K562 (cell line): ENCODE measurements at regions not wholly inside any gene's neighbourhood (a gene's known extent, or its start where the extent isn't known, plus 50 kb on each side); places are given as distances from the start of the nearest gene placed in this dataset.

Experiments
- CCAR2 ChIP-seq: fragments of 200-400 bp; formaldehyde crosslinking; IDR thresholded peaks from 2 replicates; pipeline ENCODE4 v1.6.1; 2017; ENCODE audit warnings: mild to moderate bottlenecking, low read depth, low read length
- CTCF ChIP-seq, 3 experiments: IDR thresholded peaks in 2 of 3; conservative IDR thresholded peaks in 1 of 3; 2 replicates each; pipeline ENCODE4 v1.5.1; 2011 to 2012; ENCODE audit warnings: low read length in 3 of 3, mild to moderate bottlenecking in 3 of 3, control low read depth in 2 of 3, improper control_type of control experiment in 1 of 3, inconsistent platforms in 1 of 3, low read depth in 1 of 3, mixed read lengths in 1 of 3, moderate library complexity in 1 of 3; ENCODE audit not compliant: insufficient read depth in 2 of 3
- ESRRA ChIP-seq: fragments of 450-650 bp; IDR thresholded peaks from 2 replicates; pipeline ENCODE4 v1.6.1; 2014; ENCODE audit warnings: low read depth, mild to moderate bottlenecking, moderate library complexity, borderline replicate concordance
- FOXM1 ChIP-seq, 2 experiments: fragments of 450-650 bp in 1 of 2; sonication (generic) in 1 of 2; formaldehyde crosslinking in 1 of 2; IDR thresholded peaks; 2 replicates each; pipeline versions ENCODE4 v1.6.1 to v1.9.0; 2017 to 2022; ENCODE audit warnings: low read depth in 2 of 2, mild to moderate bottlenecking in 2 of 2, missing genetic modification reagents in 1 of 2, moderate library complexity in 1 of 2
- GTF2A2 ChIP-seq: IDR thresholded peaks from 2 replicates; pipeline ENCODE4 v1.6.1; 2016; ENCODE audit warnings: mild to moderate bottlenecking, missing genetic modification characterization, missing compliant biosample characterization
- HDAC2 ChIP-seq: fragments of 450-650 bp; IDR thresholded peaks from 2 replicates; pipeline ENCODE4 v1.6.1; 2016; ENCODE audit warnings: mild to moderate bottlenecking
- HDAC8 ChIP-seq: fragments of 450-650 bp; IDR thresholded peaks from 2 replicates; pipeline ENCODE4 v1.6.1; 2016; ENCODE audit warnings: mild to moderate bottlenecking, missing genetic modification characterization, moderate library complexity, missing compliant biosample characterization
- MNT ChIP-seq, 2 experiments: fragments of 450-650 bp; conservative IDR thresholded peaks; 2 replicates each; pipeline ENCODE4 v1.6.1; 2017; ENCODE audit warnings: mild to moderate bottlenecking in 2 of 2, moderate library complexity in 2 of 2
- RHOXF2B ChIP-seq: fragments of 250-450 bp; sonication (Bioruptor Pico); conservative IDR thresholded peaks from 2 replicates; pipeline ENCODE4 v1.5.1; 2021
- STAG1 ChIP-seq: sonication (generic); formaldehyde crosslinking; IDR thresholded peaks from 2 replicates; pipeline ENCODE4 v1.5.0; 2020; ENCODE audit warnings: missing genetic modification reagents, borderline replicate concordance
- U2AF2 ChIP-seq: fragments of 200-400 bp; formaldehyde crosslinking; optimal IDR thresholded peaks from 2 replicates; pipeline ENCODE3; 2017; ENCODE audit warnings: low read depth, mild to moderate bottlenecking, low read length
- ZBTB33 ChIP-seq: sonication (generic); formaldehyde crosslinking; IDR thresholded peaks from 2 replicates; pipeline ENCODE4 v1.8.1; 2023; ENCODE audit warnings: mild to moderate bottlenecking, missing genetic modification reagents
- ZNF780A ChIP-seq: fragments of 250-450 bp; sonication (Bioruptor Pico); IDR thresholded peaks from 2 replicates; pipeline ENCODE4 v1.5.0; 2021; ENCODE audit warnings: mild to moderate bottlenecking

GRCh38 chr2:145290986-145291385, 771.1 kb upstream of the ZEB2 start:
- TF ChIP-seq FOXM1 (IDR thresholded peaks at IDR 0.05; ENCODE audit: low read depth) (no peak), FOXM1 (CRISPR knock-in tag; IDR thresholded peaks at IDR 0.05; ENCODE audit: low read depth) (no peak), ESRRA (no peak), CCAR2 (no peak), ZNF780A (no peak), U2AF2 (no peak), RHOXF2B (CRISPR knock-in tag) (no peak), STAG1 (no peak), GTF2A2 (tag) (no peak), CTCF (IDR thresholded peaks at IDR 0.05 in 2 of 3, conservative IDR thresholded peaks at IDR 0.05 in 1 of 3; ENCODE audit: insufficient read depth in 2 of 3, low read depth in 1 of 3, low read length in 3 of 3) (no peak), MNT (conservative IDR thresholded peaks at IDR 0.05) (no peak), HDAC2 (no peak), ZBTB33 (CRISPR knock-in tag) (no peak), HDAC8 (tag) (no peak)
